NB4 (cell line): ENCODE measurements at regions not wholly inside any gene's neighbourhood (a gene's known extent, or its start where the extent isn't known, plus 50 kb on each side); places are given as distances from the start of the nearest gene placed in this dataset.
"Not testable (repeated sequence)": the region's sequence is repeated elsewhere in the genome, so short reads cannot be mapped to it uniquely, and the experiment has no call there.

Source experiments
- DNase-seq: peaks from one replicate; pipeline ENCODE4 v3.0.0; 2010; ENCODE audit warnings: low read depth
- H3K4me3 ChIP-seq: one replicate; pipeline ENCODE4 v1.5.1; 2011; ENCODE audit warnings: mild to moderate bottlenecking, low read depth, low read length, moderate library complexity
- CTCF ChIP-seq: IDR thresholded peaks from one replicate; pipeline ENCODE4 v1.5.1; 2012; ENCODE audit warnings: low read depth, low read length
- MAX ChIP-seq: IDR thresholded peaks from 2 replicates; pipeline ENCODE4 v1.6.1; 2011; ENCODE audit warnings: low read depth, low read length
- MYC ChIP-seq: IDR thresholded peaks from 2 replicates; pipeline ENCODE4 v1.6.1; 2011; ENCODE audit warnings: low read depth, low read length
- POLR2A ChIP-seq: IDR thresholded peaks from 2 replicates; pipeline ENCODE4 v1.6.1; 2011; ENCODE audit warnings: mild to moderate bottlenecking; ENCODE audit not compliant: insufficient read length; ENCODE audit errors: extremely low read depth

GRCh38 chr4:71110499-71110898 lies 117.0 kb downstream of the DCK start:
- H3K4me3 ChIP-seq = no peak overlapping the region
- TF ChIP-seq MAX (no peak), POLR2A (no peak), MYC (no peak), CTCF (no peak)
- DNase-seq = no peak

GRCh38 chr4:71111133-71111532 lies 117.7 kb downstream of the DCK start:
- not testable (repeated sequence) for DNase-seq, H3K4me3 ChIP-seq

GRCh38 chr4:71113294-71113693 lies 119.8 kb downstream of the DCK start:
- DNase-seq = no peak
- H3K4me3 ChIP-seq = no peak overlapping the region
- TF ChIP-seq MAX = no peak
- TF ChIP-seq CTCF = no peak
- no peak for TF ChIP-seq MYC
- TF ChIP-seq POLR2A = no peak

- DNase-seq = no peak
- no peak overlapping the region for H3K4me3 ChIP-seq
- TF ChIP-seq CTCF = no peak
- TF ChIP-seq POLR2A = no peak
- TF ChIP-seq MYC = no peak
- no peak for TF ChIP-seq MAX
Measured at GRCh38 chr4:71120831-71121524, 127.5 kb downstream of the DCK start.

GRCh38 chr4:71123951-71124350 lies 130.5 kb downstream of the DCK start:
- DNase-seq = no peak
- H3K4me3 ChIP-seq = no peak overlapping the region
- TF ChIP-seq MYC = no peak
- no peak for TF ChIP-seq MAX
- TF ChIP-seq CTCF = no peak
- TF ChIP-seq POLR2A = no peak

- DNase-seq = no peak
- TF ChIP-seq MAX (no peak), MYC (no peak), POLR2A (no peak)
Measured at GRCh38 chr4:71125137-71125536, 131.7 kb downstream of the DCK start.

GRCh38 chr4:71126719-71127118 lies 133.3 kb downstream of the DCK start:
- no peak for DNase-seq
- no peak for TF ChIP-seq MAX
- no peak for TF ChIP-seq CTCF
- H3K4me3 ChIP-seq = no peak overlapping the region

More at GRCh38 chr4:71125137-71125536, 131.7 kb downstream of the DCK start:
- H3K4me3 ChIP-seq = no peak overlapping the region
